Left lung (tissue), 4 donors: ENCODE measurements at regions not wholly inside any gene's neighbourhood (a gene's known extent, or its start where the extent isn't known, plus 50 kb on each side); places are given as distances from the start of the nearest gene placed in this dataset.

Source experiments
- ATAC-seq: fragments of 200-7000 bp; cut with Tn5 transposase; one replicate; pipeline ENCODE4 v1.9.1; 2020; ENCODE audit warnings: moderate library complexity
- DNase-seq, 4 donors: peaks; one replicate each; pipeline ENCODE4 v3.0.0-alpha.2; 2013 to 2020
- H3K27ac ChIP-seq, 2 donors: fragments of 200-600 bp; sonication (generic) in 1 of 2; one replicate each; pipeline versions ENCODE4 v1.5.0 to v1.8.0; 2020 to 2021
- H3K27me3 ChIP-seq, 2 donors: fragments of 200-600 bp; sonication (generic) in 1 of 2; one replicate each; pipeline versions ENCODE4 v1.5.0 to v1.8.0; 2020 to 2021
- H3K36me3 ChIP-seq, 2 donors: fragments of 200-600 bp; sonication (generic) in 1 of 2; one replicate each; pipeline versions ENCODE4 v1.5.0 to v1.8.0; 2020 to 2021
- H3K4me1 ChIP-seq, 2 donors: fragments of 200-600 bp; one replicate each; pipeline ENCODE4 v1.8.0; 2021
- H3K4me3 ChIP-seq, 2 donors: fragments of 200-600 bp; sonication (generic) in 1 of 2; one replicate each; pipeline versions ENCODE4 v1.5.0 to v1.8.0; 2020 to 2021; ENCODE audit warnings: mild to moderate bottlenecking in 1 of 2
- H3K9me3 ChIP-seq, 2 donors: fragments of 200-600 bp; sonication (generic) in 1 of 2; one replicate each; pipeline versions ENCODE4 v1.5.0 to v1.8.0; 2020 to 2021
- CTCF ChIP-seq, 2 donors: fragments of 200-600 bp; sonication (generic) in 1 of 2; IDR thresholded peaks; one replicate each; pipeline versions ENCODE4 v1.5.0 to v1.8.0; 2021; ENCODE audit warnings: antibody characterized with exemption in 2 of 2
- intact Hi-C, 2 donors: fragments of 100-400 bp; cut with DNase I; formaldehyde crosslinking; loops; one replicate each; pipeline versions ENCODE4 v1.11.2 to v1.14.2; 2022
- donor health status: DM: no; HTN: yes; CAD: no.
- donor health status: DM: no; HTN: no; CAD: no.

DNA sequence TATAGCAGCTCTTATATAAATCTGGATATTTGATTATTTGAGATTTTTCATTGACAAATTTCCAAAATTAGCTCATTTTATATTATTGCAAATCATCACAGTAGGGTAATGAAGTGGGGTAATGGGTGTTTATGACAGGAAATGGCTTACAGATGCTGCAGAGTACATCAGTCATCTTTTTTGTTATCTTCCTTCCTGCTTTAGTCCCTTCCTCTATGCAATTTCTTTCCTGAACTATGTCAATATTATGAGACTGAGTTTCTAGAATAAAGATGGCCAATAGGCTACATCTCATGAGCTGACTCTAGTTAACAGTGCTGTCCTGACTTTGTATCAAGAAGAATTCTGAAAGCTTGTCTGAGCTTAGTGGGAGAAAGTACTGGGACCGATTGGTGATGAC, 244.5 kb downstream of the XPNPEP1 start:
- Histone ChIP-seq H3K9me3 (no peaks in the 10 kb centered on the region), H3K27ac (no peak overlapping the region), H3K36me3 (no peaks in the 10 kb centered on the region), H3K27me3 (no peaks in the 10 kb centered on the region), H3K4me1 (no peaks in the 10 kb centered on the region), H3K4me3 (no peak overlapping the region)
- TF ChIP-seq CTCF (IDR thresholded peaks at IDR 0.05), result no peak
- ATAC-seq, result no peak
- intact Hi-C loops, result no loop called here
- no peak for DNase-seq

DNA sequence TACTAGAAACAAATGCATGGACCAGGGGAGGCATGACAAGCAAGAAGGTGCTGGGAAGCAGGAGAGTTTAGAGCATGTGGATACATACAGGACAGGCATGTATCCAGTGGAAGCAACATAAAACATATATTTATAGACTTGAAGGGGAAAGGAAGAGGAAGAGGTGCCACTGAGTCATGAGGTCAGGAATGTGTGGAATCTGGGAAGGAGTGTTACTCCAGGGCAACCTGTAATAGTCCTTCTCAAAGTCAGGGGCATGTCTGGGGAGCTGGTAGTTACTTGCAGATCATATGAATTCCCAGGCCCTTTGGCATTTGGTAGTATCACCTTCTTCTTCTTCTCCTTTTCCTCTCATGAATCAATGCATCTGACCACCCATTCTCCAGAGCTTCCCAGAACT, 246.6 kb downstream of the XPNPEP1 start:
- Histone ChIP-seq H3K9me3 (no peaks in the 10 kb centered on the region), H3K27ac (no peak overlapping the region), H3K27me3 (no peaks in the 10 kb centered on the region), H3K4me1 (no peaks in the 10 kb centered on the region), H3K36me3 (no peaks in the 10 kb centered on the region), H3K4me3 (no peak overlapping the region)
- ATAC-seq (no peak), DNase-seq (no peak)
- intact Hi-C loops, result no loop called here
- TF ChIP-seq CTCF (IDR thresholded peaks at IDR 0.05), result no peak

DNA sequence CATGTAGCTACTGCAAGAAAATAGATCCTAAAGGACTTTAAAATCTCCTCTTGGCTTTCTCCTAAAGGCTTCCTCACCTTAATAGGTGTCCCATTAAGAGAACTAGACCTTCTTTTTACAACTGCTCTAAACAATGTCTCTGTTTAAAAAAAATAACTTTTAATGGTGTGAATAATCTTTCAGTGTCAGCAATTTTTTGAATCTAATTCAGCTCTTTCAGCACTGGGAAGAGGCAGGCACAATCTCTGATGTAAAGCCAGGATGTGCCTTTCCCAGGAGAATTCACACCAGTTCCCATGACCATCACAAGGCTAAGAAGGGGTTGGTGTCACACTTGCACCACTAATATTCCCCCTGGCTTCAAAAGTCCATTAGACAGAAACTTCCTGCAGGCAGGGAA, 254.6 kb downstream of the XPNPEP1 start:
- Histone ChIP-seq H3K4me3 (no peak overlapping the region), H3K9me3 (peaks cover 0 to 7% of the 10 kb centered on the region in 2 donors), H3K36me3 (no peaks in the 10 kb centered on the region), H3K4me1 (no peaks in the 10 kb centered on the region), H3K27ac (no peak overlapping the region), H3K27me3 (no peaks in the 10 kb centered on the region)
- ATAC-seq, result no peak
- TF ChIP-seq CTCF (IDR thresholded peaks at IDR 0.05), result no peak
- no peak for DNase-seq
- intact Hi-C loops, result no loop called here

- Histone ChIP-seq H3K27ac (no peak overlapping the region), H3K27me3 (no peaks in the 10 kb centered on the region), H3K4me3 (no peak overlapping the region), H3K36me3 (no peaks in the 10 kb centered on the region), H3K9me3 (peaks cover 0 to 11% of the 10 kb centered on the region in 2 donors), H3K4me1 (no peaks in the 10 kb centered on the region)
- no peak for DNase-seq
- intact Hi-C loops, result no loop called here
- no peak for ATAC-seq
- no peak for TF ChIP-seq CTCF (IDR thresholded peaks at IDR 0.05)
Observed at GRCh38 chr10:109668154-109668665, 255.1 kb downstream of the XPNPEP1 start.

GRCh38 chr10:109665321-109665720, 258.0 kb downstream of the XPNPEP1 start:
- intact Hi-C loops, result no loop called here
- ATAC-seq, result no peak

More at GRCh38 chr10:109665321-109665720, 258.0 kb downstream of the XPNPEP1 start:
- TF ChIP-seq CTCF (IDR thresholded peaks at IDR 0.05), result no peak
- Histone ChIP-seq H3K4me1 (no peaks in the 10 kb centered on the region), H3K27me3 (no peaks in the 10 kb centered on the region), H3K27ac (no peak overlapping the region), H3K9me3 (peaks cover 0 to 17% of the 10 kb centered on the region in 2 donors), H3K36me3 (no peaks in the 10 kb centered on the region), H3K4me3 (no peak overlapping the region)
- DNase-seq, result no peak
